ENCODE measurements at regions not wholly inside any gene's neighbourhood (a gene's known extent, or its start where the extent isn't known, plus 50 kb on each side); places are given as distances from the start of the nearest gene placed in this dataset.

DNA sequence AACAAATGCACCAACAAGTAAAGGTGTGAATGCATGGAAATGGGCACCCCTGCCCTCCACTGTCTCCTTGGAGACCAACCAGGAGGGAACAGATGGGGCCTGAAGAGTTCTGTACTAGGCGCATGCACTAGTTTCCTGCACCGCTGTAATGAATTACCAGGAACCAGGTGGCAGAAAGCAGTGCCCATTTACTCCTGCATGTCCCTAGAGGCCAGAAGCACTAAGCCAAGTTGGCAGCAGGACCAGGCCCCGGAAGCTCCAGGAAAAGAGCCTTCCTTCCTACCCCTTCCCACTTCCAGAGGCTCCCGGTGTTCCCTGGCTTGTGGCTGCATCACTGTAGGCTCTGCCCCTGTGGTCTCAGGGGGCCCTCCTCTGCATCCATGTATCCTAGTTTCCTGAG, 237.5 kb upstream of the PPP2R2D start:
- H3K9me3 ChIP-seq (ENCODE audit: control insufficient read depth, insufficient read depth, low read length), result no peaks in the 10 kb centered on the region

GRCh38 chr10:131666091-131666490, 234.7 kb upstream of the PPP2R2D start:
- TF ChIP-seq CTCF (IDR thresholded peaks at IDR 0.05; ENCODE audit: low read depth, low read length, poor library complexity, severe bottlenecking), result no peak
- TF ChIP-seq EZH2phosphoT487 (IDR thresholded peaks at IDR 0.05; ENCODE audit: borderline replicate concordance, low read length), result no peak
- Histone ChIP-seq H3K27me3 (ENCODE audit: control insufficient read depth, low read length) (no peaks in the 10 kb centered on the region), H3K9me2 (replicated peaks; ENCODE audit: control insufficient read depth, low read length) (no peaks in the 10 kb centered on the region), H4K20me1 (ENCODE audit: control insufficient read depth, insufficient read depth, low read depth, low read length) (no peaks in the 10 kb centered on the region), H3K27ac (ENCODE audit: low read depth, low read length) (no peak overlapping the region), H3K36me3 (ENCODE audit: control insufficient read depth, low read length) (no peaks in the 10 kb centered on the region), H3K4me1 (ENCODE audit: control insufficient read depth, low read length) (no peaks in the 10 kb centered on the region), H3K9me3 (ENCODE audit: control insufficient read depth, insufficient read depth, low read length) (no peaks in the 10 kb centered on the region), H3K79me2 (ENCODE audit: control insufficient read depth, low read length) (no peaks in the 10 kb centered on the region), H3K4me2 (ENCODE audit: low read length) (no peak overlapping the region), H3F3A (ENCODE audit: control insufficient read depth, insufficient read depth) (no peaks in the 10 kb centered on the region), H3K4me3 (ENCODE audit: low read length) (no peak overlapping the region)

More for the DNA sequence above, 237.5 kb upstream of the PPP2R2D start:
- no peak overlapping the region for H3K4me2 ChIP-seq (ENCODE audit: low read length)
- no peaks in the 10 kb centered on the region for H4K20me1 ChIP-seq (ENCODE audit: control insufficient read depth, insufficient read depth, low read depth, low read length)
- H3K4me1 ChIP-seq (ENCODE audit: control insufficient read depth, low read length), result no peaks in the 10 kb centered on the region
- H3K79me2 ChIP-seq (ENCODE audit: control insufficient read depth, low read length), result no peaks in the 10 kb centered on the region
- H3K36me3 ChIP-seq (ENCODE audit: control insufficient read depth, low read length), result no peaks in the 10 kb centered on the region
- TF ChIP-seq EZH2phosphoT487 (IDR thresholded peaks at IDR 0.05; ENCODE audit: borderline replicate concordance, low read length), result no peak
- TF ChIP-seq CTCF (IDR thresholded peaks at IDR 0.05; ENCODE audit: low read depth, low read length, poor library complexity, severe bottlenecking), result no peak
- no peaks in the 10 kb centered on the region for H3F3A ChIP-seq (ENCODE audit: control insufficient read depth, insufficient read depth)
- no peak overlapping the region for H3K27ac ChIP-seq (ENCODE audit: low read depth, low read length)
- H3K4me3 ChIP-seq (ENCODE audit: low read length), result no peak overlapping the region
- H3K9me2 ChIP-seq (replicated peaks; ENCODE audit: control insufficient read depth, low read length), result no peaks in the 10 kb centered on the region
- H3K27me3 ChIP-seq (ENCODE audit: control insufficient read depth, low read length), result no peaks in the 10 kb centered on the region

DNA sequence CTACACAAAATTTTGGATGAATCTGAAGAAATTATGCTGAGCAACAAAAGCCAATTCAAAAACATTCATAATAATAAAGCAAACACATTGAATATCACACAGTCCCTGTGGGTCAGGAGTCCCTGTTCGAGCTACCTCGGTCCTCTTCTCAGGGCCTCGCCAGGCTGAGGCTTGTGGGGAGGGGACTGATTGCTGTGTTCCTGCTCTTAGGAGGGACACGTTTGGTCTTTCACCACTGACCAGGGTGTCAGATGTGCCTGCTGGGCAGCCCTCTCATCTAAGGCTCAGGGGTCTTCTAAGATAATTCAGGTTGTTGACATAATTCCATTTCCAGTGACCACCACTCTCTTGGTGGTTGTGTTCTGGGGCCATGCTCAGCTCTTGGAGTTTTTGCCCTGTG, 233.8 kb upstream of the PPP2R2D start:
- H3K9me3 ChIP-seq (ENCODE audit: control insufficient read depth, insufficient read depth, low read length), result no peaks in the 10 kb centered on the region
- H3K4me2 ChIP-seq (ENCODE audit: low read length), result no peak overlapping the region
- no peaks in the 10 kb centered on the region for H3K79me2 ChIP-seq (ENCODE audit: control insufficient read depth, low read length)

More for the DNA sequence above, 233.8 kb upstream of the PPP2R2D start:
- Histone ChIP-seq H3F3A (ENCODE audit: control insufficient read depth, insufficient read depth) (no peaks in the 10 kb centered on the region), H3K4me3 (ENCODE audit: low read length) (no peak overlapping the region), H3K9me2 (replicated peaks; ENCODE audit: control insufficient read depth, low read length) (no peaks in the 10 kb centered on the region), H3K27me3 (ENCODE audit: control insufficient read depth, low read length) (no peaks in the 10 kb centered on the region), H4K20me1 (ENCODE audit: control insufficient read depth, insufficient read depth, low read depth, low read length) (no peaks in the 10 kb centered on the region), H3K4me1 (ENCODE audit: control insufficient read depth, low read length) (no peaks in the 10 kb centered on the region), H3K27ac (ENCODE audit: low read depth, low read length) (no peak overlapping the region), H3K36me3 (ENCODE audit: control insufficient read depth, low read length) (no peaks in the 10 kb centered on the region)
- TF ChIP-seq CTCF (IDR thresholded peaks at IDR 0.05; ENCODE audit: low read depth, low read length, poor library complexity, severe bottlenecking) (no peak), EZH2phosphoT487 (IDR thresholded peaks at IDR 0.05; ENCODE audit: borderline replicate concordance, low read length) (no peak)

Data from DOHH2 (cell line).